Stomach (tissue), 8 donors: ENCODE measurements at regions not wholly inside any gene's neighbourhood (a gene's known extent, or its start where the extent isn't known, plus 50 kb on each side); places are given as distances from the start of the nearest gene placed in this dataset.

ENCODE experiments used
- DNase-seq, 2 donors: peaks; one replicate each; pipeline versions ENCODE4 v3.0.0 to v3.0.0-alpha.2; 2013 to 2019
- H3K27ac ChIP-seq, 5 donors: fragments of 200-600 bp in 4 of 5; sonication (generic) in 4 of 5; one replicate each; pipeline ENCODE4 v1.5.1; 2013 to 2019; ENCODE audit warnings: mild to moderate bottlenecking in 1 of 5, moderate library complexity in 1 of 5
- H3K27me3 ChIP-seq, 3 donors: fragments of 200-600 bp; sonication (generic); one replicate each; pipeline ENCODE4 v1.5.1; 2017 to 2019; ENCODE audit warnings: mixed run types in 1 of 3
- H3K36me3 ChIP-seq, 4 donors: fragments of 200-600 bp; sonication (generic); 1 replicate in 3 of 4; 2 replicates in 1 of 4; pipeline ENCODE4 v1.5.1; 2016 to 2019
- H3K4me1 ChIP-seq, 4 donors: fragments of 200-600 bp; sonication (generic); one replicate each; pipeline ENCODE4 v1.5.1; 2016 to 2019
- H3K4me3 ChIP-seq, 4 donors: fragments of 200-600 bp; sonication (generic) in 3 of 4; one replicate each; pipeline ENCODE4 v1.5.1; 2016 to 2019; ENCODE audit warnings: mild to moderate bottlenecking in 1 of 4
- H3K9me3 ChIP-seq, 4 donors: fragments of 200-600 bp; sonication (generic); one replicate each; pipeline ENCODE4 v1.5.1; 2016 to 2019
- EP300 ChIP-seq: sonication (generic); formaldehyde crosslinking; IDR thresholded peaks from one replicate; pipeline ENCODE4 v1.6.1; 2017; ENCODE audit warnings: antibody characterized with exemption
- POLR2A ChIP-seq, 4 donors: fragments of 450-650 bp; IDR thresholded peaks; one replicate each; pipeline ENCODE4 v1.6.1; 2016; ENCODE audit warnings: antibody characterized with exemption in 4 of 4, control low read depth in 2 of 4, mild to moderate bottlenecking in 1 of 4, moderate library complexity in 1 of 4
- POLR2AphosphoS5 ChIP-seq, 3 donors: sonication (generic); formaldehyde crosslinking; IDR thresholded peaks; one replicate each; pipeline ENCODE4 v1.6.1; 2016; ENCODE audit warnings: antibody characterized with exemption in 3 of 3
- WGBS, 5 donors: extraction: QIAGEN DNeasy Blood & Tissue Kit in 3 of 5; methylation state at CpG; one replicate each; pipeline versions ENCODE4 v1.1.5 to v1.1.7; 2013 to 2018; 5-methylcytosine and 5-hydroxymethylcytosine counted together
- intact Hi-C: fragments of 100-400 bp; cut with DNase I; formaldehyde crosslinking; loops from one replicate; pipeline ENCODE4 v1.15.1; 2023; ENCODE audit warnings: low total_unique reads
- TF ChIP-seq, protein P1 (sequence below), 7 experiments: fragments of 450-650 bp in 4 of 7; fragments of 200-600 bp in 3 of 7; sonication (generic) in 3 of 7; IDR thresholded peaks; one replicate each; pipeline ENCODE4 v1.5.1; 2016 to 2019; ENCODE audit warnings: antibody characterized with exemption in 7 of 7, control low read depth in 2 of 7, mild to moderate bottlenecking in 1 of 7
- donor health status: healthy with polysubstance abuse.
- donor health status: Bipolar disorder and iron deficiency.
- donor health status: healthy.

DNA sequence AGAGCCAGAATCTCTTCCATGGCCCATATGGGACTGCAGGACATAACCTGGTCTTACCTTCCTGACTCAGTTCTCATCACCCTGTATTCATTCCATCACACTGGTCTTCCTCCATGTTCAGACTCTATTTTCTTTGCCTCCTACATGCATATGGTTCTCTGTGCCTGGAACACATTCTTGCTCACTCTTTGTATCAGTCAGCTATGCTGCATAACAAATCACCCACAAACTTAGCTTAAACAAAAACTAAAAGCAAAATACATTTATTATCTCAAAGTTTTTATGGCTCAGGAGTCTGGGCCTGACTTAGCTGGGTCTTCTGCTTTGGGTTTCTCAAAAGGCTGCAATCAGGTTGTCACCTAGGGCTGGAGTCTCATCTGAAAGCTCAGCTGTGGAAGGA is 712.6 kb upstream of the TBX3 start:
- no peak for DNase-seq
- TF ChIP-seq, protein P1, sequence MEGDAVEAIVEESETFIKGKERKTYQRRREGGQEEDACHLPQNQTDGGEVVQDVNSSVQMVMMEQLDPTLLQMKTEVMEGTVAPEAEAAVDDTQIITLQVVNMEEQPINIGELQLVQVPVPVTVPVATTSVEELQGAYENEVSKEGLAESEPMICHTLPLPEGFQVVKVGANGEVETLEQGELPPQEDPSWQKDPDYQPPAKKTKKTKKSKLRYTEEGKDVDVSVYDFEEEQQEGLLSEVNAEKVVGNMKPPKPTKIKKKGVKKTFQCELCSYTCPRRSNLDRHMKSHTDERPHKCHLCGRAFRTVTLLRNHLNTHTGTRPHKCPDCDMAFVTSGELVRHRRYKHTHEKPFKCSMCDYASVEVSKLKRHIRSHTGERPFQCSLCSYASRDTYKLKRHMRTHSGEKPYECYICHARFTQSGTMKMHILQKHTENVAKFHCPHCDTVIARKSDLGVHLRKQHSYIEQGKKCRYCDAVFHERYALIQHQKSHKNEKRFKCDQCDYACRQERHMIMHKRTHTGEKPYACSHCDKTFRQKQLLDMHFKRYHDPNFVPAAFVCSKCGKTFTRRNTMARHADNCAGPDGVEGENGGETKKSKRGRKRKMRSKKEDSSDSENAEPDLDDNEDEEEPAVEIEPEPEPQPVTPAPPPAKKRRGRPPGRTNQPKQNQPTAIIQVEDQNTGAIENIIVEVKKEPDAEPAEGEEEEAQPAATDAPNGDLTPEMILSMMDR (IDR thresholded peaks at IDR 0.05) = no peak
- TF ChIP-seq POLR2AphosphoS5 (IDR thresholded peaks at IDR 0.05) (no peak), POLR2A (IDR thresholded peaks at IDR 0.05) (no peak), EP300 (no peak)
- H3K9me3 ChIP-seq = peaks cover 0 to 10% (median 10%) of the 10 kb centered on the region in 4 donors
- no peak overlapping the region for H3K27ac ChIP-seq
- no peaks in the 10 kb centered on the region for H3K36me3 ChIP-seq
- intact Hi-C loops = no loop called here
- H3K4me3 ChIP-seq = no peak overlapping the region
- peaks cover 0 to 8% (median 2%) of the 10 kb centered on the region in 4 donors for H3K4me1 ChIP-seq
- H3K27me3 ChIP-seq = no peaks in the 10 kb centered on the region

GRCh38 chr12:115394496-115395220 is 710.7 kb upstream of the TBX3 start:
- peak in 1 of 2 donors; percentile 58 for DNase-seq
- no peaks in the 10 kb centered on the region for H3K36me3 ChIP-seq
- peaks cover 0 to 8% (median 2%) of the 10 kb centered on the region in 4 donors for H3K4me1 ChIP-seq
- no peak overlapping the region for H3K4me3 ChIP-seq
- WGBS, 5 donors = 19 to 39% (median 32%) methylated on average over 5 of the region's 5 CpGs
- H3K27me3 ChIP-seq = no peaks in the 10 kb centered on the region
- no peak overlapping the region for H3K27ac ChIP-seq
- intact Hi-C loops = no loop called here
- peaks cover 0 to 17% (median 10%) of the 10 kb centered on the region in 4 donors for H3K9me3 ChIP-seq
- no peak for TF ChIP-seq EP300
- TF ChIP-seq, protein P1 (IDR thresholded peaks at IDR 0.05) = no peak
- TF ChIP-seq POLR2AphosphoS5 (IDR thresholded peaks at IDR 0.05) = no peak
- TF ChIP-seq POLR2A (IDR thresholded peaks at IDR 0.05) = no peak

- TF ChIP-seq, protein P1 (IDR thresholded peaks at IDR 0.05) = no peak
- TF ChIP-seq POLR2A (IDR thresholded peaks at IDR 0.05) = no peak
- TF ChIP-seq POLR2AphosphoS5 (IDR thresholded peaks at IDR 0.05) = no peak
- TF ChIP-seq EP300 = no peak
- intact Hi-C loops = no loop called here
- Histone ChIP-seq H3K36me3 (no peaks in the 10 kb centered on the region), H3K27ac (no peak overlapping the region), H3K4me1 (peaks cover 0 to 9% (median 0%) of the 10 kb centered on the region in 4 donors), H3K9me3 (peaks cover 0 to 9% (median 0%) of the 10 kb centered on the region in 4 donors), H3K4me3 (no peak overlapping the region), H3K27me3 (no peaks in the 10 kb centered on the region)
- WGBS, 5 donors = 67 to 84% (median 76%) methylated on average over 6 of the region's 6 CpGs
- no peak for DNase-seq
Measured at GRCh38 chr12:115388139-115388538, 704.2 kb upstream of the TBX3 start.

- Histone ChIP-seq H3K9me3 (peaks cover 0 to 9% (median 0%) of the 10 kb centered on the region in 4 donors), H3K4me3 (no peak overlapping the region), H3K27ac (no peak overlapping the region), H3K27me3 (no peaks in the 10 kb centered on the region), H3K4me1 (peaks cover 0 to 9% (median 0%) of the 10 kb centered on the region in 4 donors), H3K36me3 (no peaks in the 10 kb centered on the region)
- 55 to 85% (median 73%) methylated on average over 5 of the region's 5 CpGs for WGBS, 5 donors
- no peak for DNase-seq
- no peak for TF ChIP-seq EP300
- no peak for TF ChIP-seq POLR2AphosphoS5 (IDR thresholded peaks at IDR 0.05)
- TF ChIP-seq, protein P1 (IDR thresholded peaks at IDR 0.05) = no peak
- TF ChIP-seq POLR2A (IDR thresholded peaks at IDR 0.05) = no peak
- intact Hi-C loops = no loop called here
Measured at GRCh38 chr12:115387467-115387901, 703.5 kb upstream of the TBX3 start.
